SU-DHL-6 (cell line): ENCODE measurements at regions not wholly inside any gene's neighbourhood (a gene's known extent, or its start where the extent isn't known, plus 50 kb on each side); places are given as distances from the start of the nearest gene placed in this dataset.
"Not testable (repeated sequence)": the region's sequence is repeated elsewhere in the genome, so short reads cannot be mapped to it uniquely, and the experiment has no call there.

Experiments used
- EZH2phosphoT487 ChIP-seq: fragments of 200-600 bp; sonication (generic), shearing (Covaris generic); conservative IDR thresholded peaks from 2 replicates; pipeline ENCODE4 v1.6.1; 2018; ENCODE audit warnings: mild to moderate bottlenecking, antibody characterized with exemption, low read length, moderate library complexity, mixed read lengths
- TF ChIP-seq, protein P1 (sequence below): fragments of 200-600 bp; sonication (generic); IDR thresholded peaks from one replicate; pipeline ENCODE4 v1.5.1; 2017; ENCODE audit warnings: antibody characterized with exemption, mild to moderate bottlenecking, low read length, moderate library complexity; ENCODE audit not compliant: insufficient read depth, poor library complexity, severe bottlenecking

DNA sequence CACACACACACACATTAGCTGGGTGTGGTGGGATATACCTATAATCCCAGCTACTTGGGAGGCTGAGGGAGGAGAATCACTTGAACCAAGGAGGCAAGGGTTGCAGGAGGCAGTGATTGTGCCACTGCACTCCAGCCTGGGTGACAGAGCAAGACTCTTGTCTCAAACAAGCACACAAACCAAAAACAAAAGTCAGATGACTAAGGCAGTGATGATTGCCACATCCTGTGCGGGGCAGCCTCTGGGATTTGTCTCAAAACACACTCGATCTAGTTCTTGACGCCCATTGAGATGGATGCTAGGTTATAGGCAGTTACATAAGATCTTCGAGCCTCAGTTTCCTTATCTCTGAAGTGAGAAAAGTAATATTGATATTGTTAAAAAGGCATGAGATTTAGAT is 57.8 kb upstream of the NBPF8 start:
- TF ChIP-seq, protein P1, sequence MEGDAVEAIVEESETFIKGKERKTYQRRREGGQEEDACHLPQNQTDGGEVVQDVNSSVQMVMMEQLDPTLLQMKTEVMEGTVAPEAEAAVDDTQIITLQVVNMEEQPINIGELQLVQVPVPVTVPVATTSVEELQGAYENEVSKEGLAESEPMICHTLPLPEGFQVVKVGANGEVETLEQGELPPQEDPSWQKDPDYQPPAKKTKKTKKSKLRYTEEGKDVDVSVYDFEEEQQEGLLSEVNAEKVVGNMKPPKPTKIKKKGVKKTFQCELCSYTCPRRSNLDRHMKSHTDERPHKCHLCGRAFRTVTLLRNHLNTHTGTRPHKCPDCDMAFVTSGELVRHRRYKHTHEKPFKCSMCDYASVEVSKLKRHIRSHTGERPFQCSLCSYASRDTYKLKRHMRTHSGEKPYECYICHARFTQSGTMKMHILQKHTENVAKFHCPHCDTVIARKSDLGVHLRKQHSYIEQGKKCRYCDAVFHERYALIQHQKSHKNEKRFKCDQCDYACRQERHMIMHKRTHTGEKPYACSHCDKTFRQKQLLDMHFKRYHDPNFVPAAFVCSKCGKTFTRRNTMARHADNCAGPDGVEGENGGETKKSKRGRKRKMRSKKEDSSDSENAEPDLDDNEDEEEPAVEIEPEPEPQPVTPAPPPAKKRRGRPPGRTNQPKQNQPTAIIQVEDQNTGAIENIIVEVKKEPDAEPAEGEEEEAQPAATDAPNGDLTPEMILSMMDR: not testable (repeated sequence)
- not testable (repeated sequence) for TF ChIP-seq EZH2phosphoT487
